Loucy (cell line): ENCODE measurements at regions not wholly inside any gene's neighbourhood (a gene's known extent, or its start where the extent isn't known, plus 50 kb on each side); places are given as distances from the start of the nearest gene placed in this dataset.

Source experiments
- H2AFZ ChIP-seq: fragments of 200-600 bp; sonication (generic); 2 replicates; pipeline ENCODE4 v1.6.0; 2016; ENCODE audit warnings: antibody characterized with exemption, mild to moderate bottlenecking, low read length, moderate library complexity
- H3F3A ChIP-seq: fragments of 200-600 bp; 2 replicates; pipeline ENCODE4 v1.6.0; 2016; ENCODE audit warnings: antibody characterized with exemption, low read depth, mild to moderate bottlenecking
- H3K27me3 ChIP-seq: fragments of 200-600 bp; sonication (generic); 2 replicates; pipeline ENCODE4 v1.6.1; 2014; ENCODE audit warnings: low read length, mild to moderate bottlenecking; ENCODE audit not compliant: insufficient read depth, poor library complexity, severe bottlenecking
- H3K36me3 ChIP-seq: fragments of 200-600 bp; sonication (generic); 2 replicates; pipeline ENCODE4 v1.6.1; 2016; ENCODE audit warnings: low read length; ENCODE audit not compliant: insufficient read depth
- H3K4me1 ChIP-seq: fragments of 200-600 bp; sonication (generic); 2 replicates; pipeline ENCODE4 v1.5.1; 2014; ENCODE audit warnings: low read length, mild to moderate bottlenecking; ENCODE audit not compliant: insufficient read depth, poor library complexity, severe bottlenecking
- H3K4me2 ChIP-seq: fragments of 200-600 bp; sonication (generic); 2 replicates; pipeline ENCODE4 v1.6.0; 2014; ENCODE audit warnings: antibody characterized with exemption, low read length, low read depth, mild to moderate bottlenecking; ENCODE audit not compliant: poor library complexity, severe bottlenecking
- H3K4me3 ChIP-seq: fragments of 200-600 bp; sonication (generic); 2 replicates; pipeline ENCODE4 v1.5.1; 2014; ENCODE audit warnings: low read length, mild to moderate bottlenecking, mixed read lengths; ENCODE audit not compliant: poor library complexity, severe bottlenecking
- H3K79me2 ChIP-seq: fragments of 200-600 bp; sonication (generic); 2 replicates; pipeline ENCODE4 v1.6.1; 2014; ENCODE audit warnings: low read length; ENCODE audit not compliant: insufficient read depth
- H3K9ac ChIP-seq: fragments of 200-600 bp; sonication (generic); 2 replicates; pipeline ENCODE4 v1.6.0; 2014; ENCODE audit warnings: mild to moderate bottlenecking, low read depth, low read length, moderate library complexity; ENCODE audit not compliant: poor library complexity, severe bottlenecking
- H3K9me2 ChIP-seq: fragments of 200-600 bp; sonication (generic); replicated peaks from 2 replicates; pipeline ENCODE4 v1.6.1; 2016; ENCODE audit warnings: low read depth, low read length, mixed read lengths
- H3K9me3 ChIP-seq: fragments of 200-600 bp; sonication (generic); 2 replicates; pipeline ENCODE4 v1.6.1; 2014; ENCODE audit warnings: mild to moderate bottlenecking, antibody characterized with exemption, low read length, low read depth; ENCODE audit not compliant: insufficient read depth
- H4K20me1 ChIP-seq: fragments of 200-600 bp; sonication (generic); 2 replicates; pipeline ENCODE4 v1.6.0; 2014; ENCODE audit warnings: antibody characterized with exemption, low read length, mild to moderate bottlenecking; ENCODE audit not compliant: insufficient read depth, poor library complexity, severe bottlenecking
- CTCF ChIP-seq: fragments of 200-600 bp; sonication (generic); conservative IDR thresholded peaks from 2 replicates; pipeline ENCODE4 v1.5.1; 2014; ENCODE audit warnings: mild to moderate bottlenecking, antibody characterized with exemption, low read length
- EZH2phosphoT487 ChIP-seq: fragments of 200-600 bp; IDR thresholded peaks from 2 replicates; pipeline ENCODE4 v1.6.1; 2018; ENCODE audit warnings: antibody characterized with exemption, mild to moderate bottlenecking, moderate library complexity, borderline replicate concordance

DNA sequence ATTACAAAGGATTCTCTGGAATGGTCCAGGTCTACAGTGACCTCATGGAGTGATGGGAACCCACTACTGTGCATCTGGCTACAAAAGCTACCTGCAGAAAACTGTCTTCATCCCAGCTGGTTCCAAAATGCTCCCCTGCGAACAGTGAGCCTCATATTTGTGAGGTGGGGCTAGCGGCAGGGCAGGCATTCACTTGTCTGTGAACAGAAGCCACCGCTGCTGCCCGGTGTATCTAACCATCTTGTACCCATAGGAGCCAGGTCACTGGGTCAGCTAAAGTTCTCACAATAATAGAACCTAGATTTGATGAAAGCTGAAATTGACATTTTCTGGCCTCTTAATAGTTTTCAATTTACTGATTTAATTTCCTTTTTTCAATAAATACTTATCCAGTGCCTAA is 150.7 kb downstream of the KLF13 start:
- Histone ChIP-seq H3K4me2 (no peak overlapping the region), H3F3A (no peaks in the 10 kb centered on the region), H2AFZ (no peak overlapping the region), H4K20me1 (no peaks in the 10 kb centered on the region), H3K9me2 (no peaks in the 10 kb centered on the region), H3K4me1 (peaks cover 6% of the 10 kb centered on the region), H3K4me3 (no peak overlapping the region), H3K27me3 (no peaks in the 10 kb centered on the region), H3K9ac (no peak overlapping the region), H3K9me3 (no peaks in the 10 kb centered on the region), H3K36me3 (no peaks in the 10 kb centered on the region), H3K79me2 (no peaks in the 10 kb centered on the region)
- no peak for TF ChIP-seq EZH2phosphoT487
- TF ChIP-seq CTCF = no peak

GRCh38 chr15:31477851-31478701 is 151.4 kb downstream of the KLF13 start:
- Histone ChIP-seq H3K9ac (no peak overlapping the region), H4K20me1 (no peaks in the 10 kb centered on the region), H3K9me3 (no peaks in the 10 kb centered on the region), H3F3A (no peaks in the 10 kb centered on the region), H3K4me1 (peaks cover 2% of the 10 kb centered on the region), H3K4me3 (no peak overlapping the region), H3K36me3 (no peaks in the 10 kb centered on the region), H2AFZ (no peak overlapping the region), H3K4me2 (no peak overlapping the region), H3K9me2 (no peaks in the 10 kb centered on the region), H3K79me2 (no peaks in the 10 kb centered on the region), H3K27me3 (no peaks in the 10 kb centered on the region)
- TF ChIP-seq CTCF (no peak), EZH2phosphoT487 (no peak)

- no peak overlapping the region for H2AFZ ChIP-seq
- TF ChIP-seq CTCF (no peak), EZH2phosphoT487 (no peak)
These were observed 152.1 kb downstream of the KLF13 start for GRCh38 chr15:31478702-31479221.

More at GRCh38 chr15:31478702-31479221, 152.1 kb downstream of the KLF13 start:
- Histone ChIP-seq H3K4me1 (no peaks in the 10 kb centered on the region), H3F3A (no peaks in the 10 kb centered on the region), H3K79me2 (no peaks in the 10 kb centered on the region), H3K4me3 (no peak overlapping the region), H3K27me3 (no peaks in the 10 kb centered on the region), H3K4me2 (no peak overlapping the region), H3K36me3 (no peaks in the 10 kb centered on the region), H3K9me2 (no peaks in the 10 kb centered on the region), H3K9me3 (no peaks in the 10 kb centered on the region), H4K20me1 (no peaks in the 10 kb centered on the region), H3K9ac (no peak overlapping the region)
